Suprapubic skin (tissue), 4 donors: ENCODE measurements at regions not wholly inside any gene's neighbourhood (a gene's known extent, or its start where the extent isn't known, plus 50 kb on each side); places are given as distances from the start of the nearest gene placed in this dataset.

Experiments
- EP300 ChIP-seq: sonication (generic); formaldehyde crosslinking; IDR thresholded peaks from one replicate; pipeline ENCODE4 v1.6.1; 2017; ENCODE audit warnings: antibody characterized with exemption
- POLR2AphosphoS5 ChIP-seq, 3 donors: sonication (generic); formaldehyde crosslinking; IDR thresholded peaks; one replicate each; pipeline ENCODE4 v1.6.1; 2017; ENCODE audit warnings: antibody characterized with exemption in 3 of 3
- TF ChIP-seq, protein P1 (sequence below), 2 donors: fragments of 200-600 bp in 1 of 2; fragments of 450-650 bp in 1 of 2; sonication (generic) in 1 of 2; IDR thresholded peaks; one replicate each; pipeline ENCODE4 v1.5.1; 2016 to 2019; ENCODE audit warnings: antibody characterized with exemption in 2 of 2, mild to moderate bottlenecking in 1 of 2, moderate library complexity in 1 of 2

DNA sequence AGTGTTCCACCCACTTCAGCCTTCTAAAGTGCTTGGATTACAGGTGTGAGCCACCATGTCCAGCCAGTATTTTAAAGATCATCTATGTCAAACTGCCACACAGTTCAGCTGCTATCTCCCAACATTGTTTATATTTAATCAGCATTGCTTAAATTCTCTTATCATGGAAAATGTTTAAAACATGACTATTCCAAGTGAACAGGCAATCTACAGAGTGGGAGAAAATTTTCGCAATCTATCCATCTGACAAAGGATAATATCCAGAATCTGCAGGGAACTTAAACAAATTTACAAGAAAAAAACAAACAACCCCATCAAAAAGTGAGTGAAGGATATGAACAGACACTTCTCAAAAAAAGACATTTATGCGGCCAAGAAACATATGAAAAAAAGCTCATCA is 69.4 kb upstream of the NAV3 start:
- TF ChIP-seq, protein P1, sequence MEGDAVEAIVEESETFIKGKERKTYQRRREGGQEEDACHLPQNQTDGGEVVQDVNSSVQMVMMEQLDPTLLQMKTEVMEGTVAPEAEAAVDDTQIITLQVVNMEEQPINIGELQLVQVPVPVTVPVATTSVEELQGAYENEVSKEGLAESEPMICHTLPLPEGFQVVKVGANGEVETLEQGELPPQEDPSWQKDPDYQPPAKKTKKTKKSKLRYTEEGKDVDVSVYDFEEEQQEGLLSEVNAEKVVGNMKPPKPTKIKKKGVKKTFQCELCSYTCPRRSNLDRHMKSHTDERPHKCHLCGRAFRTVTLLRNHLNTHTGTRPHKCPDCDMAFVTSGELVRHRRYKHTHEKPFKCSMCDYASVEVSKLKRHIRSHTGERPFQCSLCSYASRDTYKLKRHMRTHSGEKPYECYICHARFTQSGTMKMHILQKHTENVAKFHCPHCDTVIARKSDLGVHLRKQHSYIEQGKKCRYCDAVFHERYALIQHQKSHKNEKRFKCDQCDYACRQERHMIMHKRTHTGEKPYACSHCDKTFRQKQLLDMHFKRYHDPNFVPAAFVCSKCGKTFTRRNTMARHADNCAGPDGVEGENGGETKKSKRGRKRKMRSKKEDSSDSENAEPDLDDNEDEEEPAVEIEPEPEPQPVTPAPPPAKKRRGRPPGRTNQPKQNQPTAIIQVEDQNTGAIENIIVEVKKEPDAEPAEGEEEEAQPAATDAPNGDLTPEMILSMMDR (IDR thresholded peaks at IDR 0.05): no peak
- TF ChIP-seq POLR2AphosphoS5 (IDR thresholded peaks at IDR 0.05): no peak
- no peak for TF ChIP-seq EP300
